K562 (cell line): ENCODE measurements at regions not wholly inside any gene's neighbourhood (a gene's known extent, or its start where the extent isn't known, plus 50 kb on each side); places are given as distances from the start of the nearest gene placed in this dataset.

Source experiments
- ATAC-seq: fragments of 200-7000 bp; cut with Tn5 transposase; 3 replicates; pipeline ENCODE4 v1.9.1; 2020; ENCODE audit warnings: moderate library complexity
- BruUV-seq: library from RNA; stranded (reverse); fragments of 400-500 nt; replicated peaks from 2 replicates; lab custom pipeline; 2021; lab: Mats Ljungman, UMichigan
- CTCF ChIA-PET: fragments of 300-600 bp; formaldehyde crosslinking; extraction: SDS; loops from one replicate; lab custom pipeline; 2021; ENCODE audit warnings: low intra/inter-chr PET ratio; lab: Yijun Ruan, JAX
- POLR2A ChIA-PET: fragments of 300-600, 350-650 bp; sonication (Branson Sonifier 250); formaldehyde crosslinking; extraction: SDS; loops from one replicate; lab custom pipeline; 2021; ENCODE audit warnings: antibody characterized with exemption, inconsistent platforms; lab: Yijun Ruan, JAX
- DNase-seq, 4 experiments: peaks; one replicate each; pipeline versions ENCODE4 v3.0.0 to v3.0.0-alpha.2; 2011 to 2018; ENCODE audit warnings: low spot score in 3 of 4, mixed read lengths in 3 of 4; ENCODE audit errors: extremely low read depth in 1 of 4
- FAIRE-seq: peaks from 2 replicates; lab custom pipeline; 2011; peaks lifted over from hg19 to GRCh38; lab: Jason Lieb, UNC
- H2AFZ ChIP-seq: 2 replicates; pipeline ENCODE4 v1.6.0; 2011; ENCODE audit warnings: low read depth, low read length, control low read depth, inconsistent platforms
- H3K27ac ChIP-seq: fragments of 200-600 bp; 3 replicates; pipeline ENCODE4 v1.8.0; 2011; ENCODE audit warnings: low read depth, mild to moderate bottlenecking, control low read depth, inconsistent platforms, low read length, moderate library complexity, mixed read lengths; ENCODE audit errors: extremely low read depth
- H3K27me3 ChIP-seq, 2 experiments: fragments of 300-600 bp in 1 of 2; 2 replicates in 1 of 2; 3 replicates in 1 of 2; pipeline versions ENCODE4 v1.6.0 to v1.8.0; 2011; ENCODE audit warnings: inconsistent platforms in 2 of 2, low read length in 2 of 2, mild to moderate bottlenecking in 1 of 2, mixed read lengths in 1 of 2, moderate library complexity in 1 of 2; ENCODE audit not compliant: control insufficient read depth in 2 of 2, insufficient read depth in 2 of 2
- H3K36me3 ChIP-seq: fragments of 300-600 bp; 3 replicates; pipeline ENCODE4 v1.8.0; 2011; ENCODE audit warnings: mild to moderate bottlenecking, low read length, inconsistent platforms; ENCODE audit not compliant: control insufficient read depth, insufficient read depth
- H3K4me1 ChIP-seq, 2 experiments: fragments of 200-600 bp in 1 of 2; replicated peaks in 1 of 2; 2 replicates in 1 of 2; 3 replicates in 1 of 2; pipeline versions ENCODE4 v1.5.1 to v1.8.0; 2011; ENCODE audit warnings: inconsistent platforms in 2 of 2, low read length in 2 of 2, mild to moderate bottlenecking in 1 of 2, mixed read lengths in 1 of 2, moderate library complexity in 1 of 2; ENCODE audit not compliant: control insufficient read depth in 2 of 2, insufficient read depth in 2 of 2
- H3K4me2 ChIP-seq: 2 replicates; pipeline ENCODE4 v1.6.1; 2011; ENCODE audit warnings: low read length, control low read depth, inconsistent platforms, mixed read lengths; ENCODE audit not compliant: insufficient read depth
- H3K4me3 ChIP-seq: fragments of 200-600 bp; sonication (generic), shearing (Covaris generic); 2 replicates; pipeline ENCODE4 v1.5.1; 2016; ENCODE audit warnings: control low read depth, inconsistent platforms
- H3K79me2 ChIP-seq: fragments of 200-600 bp; 3 replicates; pipeline ENCODE4 v1.8.0; 2011; ENCODE audit warnings: low read length, inconsistent platforms; ENCODE audit not compliant: control insufficient read depth, insufficient read depth
- H3K9ac ChIP-seq, 2 experiments: 2 replicates each; pipeline versions ENCODE4 v1.6.0 to v1.6.1; 2011; ENCODE audit warnings: low read depth in 2 of 2, low read length in 2 of 2, control low read depth in 1 of 2, inconsistent platforms in 1 of 2, mild to moderate bottlenecking in 1 of 2, mixed read lengths in 1 of 2; ENCODE audit not compliant: insufficient read depth in 1 of 2
- H3K9me1 ChIP-seq: one replicate; pipeline ENCODE4 v1.6.0; 2011; ENCODE audit warnings: inconsistent platforms, mild to moderate bottlenecking, low read length, moderate library complexity; ENCODE audit not compliant: control insufficient read depth, insufficient read depth
- H3K9me3 ChIP-seq: replicated peaks from 2 replicates; pipeline ENCODE4 v1.5.1; 2011; ENCODE audit warnings: low read depth, low read length, inconsistent platforms; ENCODE audit not compliant: control insufficient read depth, insufficient read depth
- H4K20me1 ChIP-seq: replicated peaks from 2 replicates; pipeline ENCODE4 v1.6.1; 2011; ENCODE audit warnings: low read length, inconsistent platforms, mixed read lengths; ENCODE audit not compliant: control insufficient read depth, insufficient read depth
- CBX3 ChIP-seq, 2 experiments: IDR thresholded peaks; 1 replicate in 1 of 2; 2 replicates in 1 of 2; pipeline ENCODE4 v1.6.1; 2012; ENCODE audit warnings: inconsistent platforms in 2 of 2, low read length in 2 of 2, borderline replicate concordance in 1 of 2, control low read depth in 1 of 2
- CSDE1 ChIP-seq, 2 experiments: fragments of 450-650 bp; IDR thresholded peaks; 2 replicates each; pipeline ENCODE4 v1.6.1; 2016; ENCODE audit warnings: mild to moderate bottlenecking in 1 of 2
- DDX20 ChIP-seq: fragments of 450-650 bp; IDR thresholded peaks from 2 replicates; pipeline ENCODE4 v1.6.1; 2016; ENCODE audit warnings: missing genetic modification characterization, low read depth, mild to moderate bottlenecking, missing compliant biosample characterization, moderate library complexity
- JUNB ChIP-seq: fragments of 450-650 bp; formaldehyde crosslinking; conservative IDR thresholded peaks from 2 replicates; pipeline ENCODE4 v1.4.0; 2020; ENCODE audit warnings: mild to moderate bottlenecking
- KDM4B ChIP-seq, 2 experiments: fragments of 450-650 bp in 1 of 2; sonication (generic) in 1 of 2; IDR thresholded peaks; 2 replicates each; pipeline ENCODE4 v1.6.1; 2016 to 2017; ENCODE audit warnings: borderline replicate concordance in 2 of 2, antibody characterized with exemption in 1 of 2, low read depth in 1 of 2, mild to moderate bottlenecking in 1 of 2
- MAZ ChIP-seq, 2 experiments: fragments of 450-650 bp in 1 of 2; sonication (generic) in 1 of 2; formaldehyde crosslinking; IDR thresholded peaks in 1 of 2; conservative IDR thresholded peaks in 1 of 2; 2 replicates each; pipeline versions ENCODE4 v1.4.0 to v1.5.0; 2020; ENCODE audit warnings: mild to moderate bottlenecking in 1 of 2, missing genetic modification reagents in 1 of 2
- MCM2 ChIP-seq: fragments of 450-650 bp; IDR thresholded peaks from 2 replicates; pipeline ENCODE4 v1.6.1; 2017; ENCODE audit warnings: low read depth, mild to moderate bottlenecking
- PHB ChIP-seq: fragments of 250-450 bp; sonication (Bioruptor Pico); IDR thresholded peaks from 2 replicates; pipeline ENCODE4 v1.5.0; 2021
- POLR2A ChIP-seq: fragments of 450-650 bp; conservative IDR thresholded peaks from 2 replicates; pipeline ENCODE4 v1.6.1; 2016
- POLR2B ChIP-seq: fragments of 450-650 bp; IDR thresholded peaks from 2 replicates; pipeline ENCODE4 v1.6.1; 2018; ENCODE audit warnings: low read depth; ENCODE audit not compliant: partially characterized antibody
- SIN3B ChIP-seq: fragments of 450-650 bp; IDR thresholded peaks from 2 replicates; pipeline ENCODE4 v1.6.1; 2017; ENCODE audit warnings: low read depth, mild to moderate bottlenecking, moderate library complexity
- TEAD1 ChIP-seq, 2 experiments: fragments of 450-650 bp in 1 of 2; sonication (generic) in 1 of 2; formaldehyde crosslinking; IDR thresholded peaks; 2 replicates each; pipeline versions ENCODE4 v1.4.0 to v1.8.0; 2020 to 2022; ENCODE audit warnings: mild to moderate bottlenecking in 2 of 2, missing genetic modification reagents in 1 of 2
- ZNF24 ChIP-seq: fragments of 450-650 bp; IDR thresholded peaks from 2 replicates; pipeline ENCODE4 v1.6.1; 2016
- ZNF644 ChIP-seq: fragments of 200-800 bp; sonication (Bioruptor generic); IDR thresholded peaks from 2 replicates; pipeline ENCODE4 v1.6.1; 2016; ENCODE audit warnings: low read depth, missing genetic modification characterization, missing compliant biosample characterization
- ZNF696 ChIP-seq: fragments of 250-450 bp; sonication (Bioruptor Pico); conservative IDR thresholded peaks from 2 replicates; pipeline ENCODE4 v1.4.0; 2020; ENCODE audit warnings: mild to moderate bottlenecking, moderate library complexity
- WGBS: fragments of 100-300 bp; shearing (Covaris generic); methylation state at CpG from one replicate; pipeline ENCODE4 v1.1.6; 2016; ENCODE audit warnings: low coverage, mixed read lengths; ENCODE audit not compliant: insufficient coverage; ENCODE audit errors: missing lambda C conversion rate; 5-methylcytosine and 5-hydroxymethylcytosine counted together
- in situ Hi-C: fragments of 300-500 bp; cut with MboI; formaldehyde crosslinking; loops from 4 replicates; pipeline ENCODE4 v1.15.0; 2018; ENCODE audit warnings: inconsistent platforms, mixed read lengths
- intact Hi-C: fragments of 100-400 bp; cut with micrococcal nuclease; formaldehyde crosslinking; loops from 2 replicates; pipeline ENCODE4 v1.14.2; 2022
- TF ChIP-seq, protein P1 (sequence below): sonication (generic); formaldehyde crosslinking; IDR thresholded peaks from 2 replicates; pipeline ENCODE4 v1.8.0; 2022; ENCODE audit warnings: mild to moderate bottlenecking, missing genetic modification reagents, borderline replicate concordance
- TF ChIP-seq, protein P2 (sequence below): sonication (generic); formaldehyde crosslinking; IDR thresholded peaks from 2 replicates; pipeline ENCODE4 v1.8.0; 2022; ENCODE audit warnings: mild to moderate bottlenecking, low read depth, missing genetic modification reagents
- TF ChIP-seq, protein P3 (sequence below): IDR thresholded peaks from 3 replicates; pipeline ENCODE4 v1.6.1; 2011; ENCODE audit warnings: borderline replicate concordance, mild to moderate bottlenecking; ENCODE audit not compliant: insufficient read length, insufficient read depth

DNA sequence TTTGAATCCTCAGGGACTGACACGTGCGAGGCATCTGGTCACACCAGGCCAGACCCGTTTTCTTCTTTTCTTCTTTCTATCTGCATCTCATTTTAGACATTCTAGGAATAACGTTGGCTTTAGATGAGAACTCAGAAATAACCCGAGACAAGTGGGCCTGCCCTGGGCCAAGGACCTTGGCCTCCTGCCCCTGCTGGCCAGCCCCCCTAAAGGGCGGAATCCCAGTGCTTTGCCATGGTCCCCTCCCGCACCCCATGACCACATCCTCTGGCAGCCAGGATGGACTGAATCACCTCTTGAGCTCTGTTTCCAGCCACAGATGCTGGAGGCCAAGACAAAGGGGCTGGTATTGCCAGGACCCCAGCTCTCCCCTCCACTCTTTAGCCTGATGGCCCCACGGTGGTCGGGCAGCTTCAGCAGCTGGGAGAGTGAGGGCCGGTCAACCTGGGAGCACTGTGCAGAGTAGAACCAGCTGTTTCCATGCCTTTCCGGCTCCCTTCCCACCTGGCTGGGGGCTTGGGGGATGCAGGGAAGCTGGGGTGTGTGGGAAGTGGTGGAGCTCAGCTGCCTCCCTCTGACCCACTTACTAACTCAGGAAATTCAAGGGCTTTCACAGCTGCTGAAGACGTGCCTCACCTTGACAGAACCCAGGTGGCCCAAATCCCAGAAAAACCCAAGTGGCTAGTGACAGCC is 190.9 kb downstream of the FAM43A start:
- Histone ChIP-seq H3K27me3 (peaks cover 29 to 73% of the 10 kb centered on the region in 2 experiments), H3K9me3 (no peaks in the 10 kb centered on the region), H3K9me1 (no peaks in the 10 kb centered on the region), H3K4me2 (no peak overlapping the region), H2AFZ (no peak overlapping the region), H3K9ac (no peak overlapping the region), H3K4me1 (no peaks in the 10 kb centered on the region), H3K4me3 (no peak overlapping the region), H3K36me3 (no peaks in the 10 kb centered on the region), H3K27ac (no peak overlapping the region), H3K79me2 (no peaks in the 10 kb centered on the region), H4K20me1 (0 out of 2 replicates have a peak, but pooled peaks cover 2% of the 10 kb centered on the region)
- in situ Hi-C loops (no loop called here), intact Hi-C loops (no loop called here)
- BruUV-seq, result no TSS peak
- ChIA-PET POLR2A (interaction anchor here (0.5 to 0.9 kb wide), 2 partner anchors 12 to 96 kb away, joined by 3 read pairs; no protein-coding TSS in a partner anchor), CTCF (no interaction called here)
- FAIRE-seq (no peak), ATAC-seq (no peak), DNase-seq (no peak)
- WGBS, result 2% methylated on average over 11 of the region's 12 CpGs
- TF ChIP-seq ZNF644 (no peak), ZNF696 (CRISPR knock-in tag) (no peak), ZNF24 (no peak), DDX20 (no peak), MAZ (CRISPR knock-in tag; conservative IDR thresholded peaks at IDR 0.05 in 1 of 2, IDR thresholded peaks at IDR 0.05 in 1 of 2) (no peak), TEAD1 (CRISPR knock-in tag; IDR thresholded peaks at IDR 0.05) (no peak), MCM2 (no peak), POLR2B (no peak), CSDE1 (IDR thresholded peaks at IDR 0.05) (no peak), JUNB (CRISPR knock-in tag) (no peak), CBX3 (IDR thresholded peaks at IDR 0.05; ENCODE audit: borderline replicate concordance in 1 of 2, low read length in 2 of 2) (no peak), KDM4B (IDR thresholded peaks at IDR 0.05; ENCODE audit: borderline replicate concordance in 2 of 2, low read depth in 1 of 2) (no peak), POLR2A (no peak), PHB (no peak), SIN3B (no peak)
- TF ChIP-seq, protein P1, sequence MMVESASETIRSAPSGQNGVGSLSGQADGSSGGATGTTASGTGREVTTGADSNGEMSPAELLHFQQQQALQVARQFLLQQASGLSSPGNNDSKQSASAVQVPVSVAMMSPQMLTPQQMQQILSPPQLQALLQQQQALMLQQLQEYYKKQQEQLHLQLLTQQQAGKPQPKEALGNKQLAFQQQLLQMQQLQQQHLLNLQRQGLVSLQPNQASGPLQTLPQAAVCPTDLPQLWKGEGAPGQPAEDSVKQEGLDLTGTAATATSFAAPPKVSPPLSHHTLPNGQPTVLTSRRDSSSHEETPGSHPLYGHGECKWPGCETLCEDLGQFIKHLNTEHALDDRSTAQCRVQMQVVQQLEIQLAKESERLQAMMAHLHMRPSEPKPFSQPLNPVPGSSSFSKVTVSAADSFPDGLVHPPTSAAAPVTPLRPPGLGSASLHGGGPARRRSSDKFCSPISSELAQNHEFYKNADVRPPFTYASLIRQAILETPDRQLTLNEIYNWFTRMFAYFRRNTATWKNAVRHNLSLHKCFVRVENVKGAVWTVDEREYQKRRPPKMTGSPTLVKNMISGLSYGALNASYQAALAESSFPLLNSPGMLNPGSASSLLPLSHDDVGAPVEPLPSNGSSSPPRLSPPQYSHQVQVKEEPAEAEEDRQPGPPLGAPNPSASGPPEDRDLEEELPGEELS (CRISPR knock-in tag), result no peak
- TF ChIP-seq, protein P2, sequence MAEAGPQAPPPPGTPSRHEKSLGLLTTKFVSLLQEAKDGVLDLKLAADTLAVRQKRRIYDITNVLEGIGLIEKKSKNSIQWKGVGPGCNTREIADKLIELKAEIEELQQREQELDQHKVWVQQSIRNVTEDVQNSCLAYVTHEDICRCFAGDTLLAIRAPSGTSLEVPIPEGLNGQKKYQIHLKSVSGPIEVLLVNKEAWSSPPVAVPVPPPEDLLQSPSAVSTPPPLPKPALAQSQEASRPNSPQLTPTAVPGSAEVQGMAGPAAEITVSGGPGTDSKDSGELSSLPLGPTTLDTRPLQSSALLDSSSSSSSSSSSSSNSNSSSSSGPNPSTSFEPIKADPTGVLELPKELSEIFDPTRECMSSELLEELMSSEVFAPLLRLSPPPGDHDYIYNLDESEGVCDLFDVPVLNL (CRISPR knock-in tag), result no peak
- TF ChIP-seq, protein P3, sequence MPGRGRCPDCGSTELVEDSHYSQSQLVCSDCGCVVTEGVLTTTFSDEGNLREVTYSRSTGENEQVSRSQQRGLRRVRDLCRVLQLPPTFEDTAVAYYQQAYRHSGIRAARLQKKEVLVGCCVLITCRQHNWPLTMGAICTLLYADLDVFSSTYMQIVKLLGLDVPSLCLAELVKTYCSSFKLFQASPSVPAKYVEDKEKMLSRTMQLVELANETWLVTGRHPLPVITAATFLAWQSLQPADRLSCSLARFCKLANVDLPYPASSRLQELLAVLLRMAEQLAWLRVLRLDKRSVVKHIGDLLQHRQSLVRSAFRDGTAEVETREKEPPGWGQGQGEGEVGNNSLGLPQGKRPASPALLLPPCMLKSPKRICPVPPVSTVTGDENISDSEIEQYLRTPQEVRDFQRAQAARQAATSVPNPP, result no peak
